ENCODE measurements at regions not wholly inside any gene's neighbourhood (a gene's known extent, or its start where the extent isn't known, plus 50 kb on each side); places are given as distances from the start of the nearest gene placed in this dataset.
"Not testable (repeated sequence)": the region's sequence is repeated elsewhere in the genome, so short reads cannot be mapped to it uniquely, and the experiment has no call there.

DNA sequence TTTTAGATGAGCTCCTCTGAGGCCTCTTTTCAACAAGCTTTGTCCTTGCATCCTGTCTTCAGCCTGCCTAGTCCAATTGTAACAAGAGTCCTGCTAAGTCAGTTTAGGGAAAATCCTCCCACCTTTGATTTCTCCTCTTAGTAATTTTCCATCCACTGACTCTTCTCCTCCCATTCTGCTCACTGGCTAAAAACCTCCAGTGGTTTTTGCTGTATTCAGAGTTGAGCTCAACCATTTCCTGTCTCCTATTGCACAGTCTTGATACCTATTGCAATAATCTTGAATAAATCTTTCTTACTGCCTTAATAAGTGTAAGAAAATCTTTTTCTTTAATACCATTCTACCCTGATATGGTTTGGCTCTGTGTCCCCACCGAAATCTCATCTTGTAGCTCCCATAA is 117.8 kb upstream of the ENPP6 start:
- intact Hi-C loops (cut with DNase I): no loop called here
- no peak overlapping the region for H3K27ac ChIP-seq

DNA sequence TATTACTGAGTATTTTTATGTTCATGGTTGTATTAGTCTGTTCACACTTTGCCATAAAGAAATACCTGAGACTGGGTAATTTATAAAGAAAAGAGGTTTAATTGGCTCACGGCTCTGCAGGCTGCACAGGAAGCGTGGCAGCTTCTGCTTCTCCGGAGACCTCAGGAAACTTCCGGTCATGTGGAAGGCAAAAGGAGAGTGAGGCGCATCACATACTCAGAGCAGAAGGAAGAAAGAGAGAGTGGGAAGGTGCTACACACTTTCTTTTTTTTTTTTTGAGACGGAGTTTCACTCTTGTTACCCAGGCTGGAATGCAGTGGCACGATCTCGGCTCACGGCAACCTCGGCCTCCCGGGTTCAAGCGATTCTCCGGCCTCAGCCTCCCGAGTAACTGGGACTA is 115.8 kb upstream of the ENPP6 start:
- intact Hi-C loops (cut with DNase I): not testable (repeated sequence)

More for the DNA sequence above, 117.8 kb upstream of the ENPP6 start:
- H3K4me1 ChIP-seq: peaks cover 10% of the 10 kb centered on the region
- no peak for DNase-seq
- H3K9me3 ChIP-seq: peaks cover 6% of the 10 kb centered on the region
- no peaks in the 10 kb centered on the region for H3K27me3 ChIP-seq
- ATAC-seq: no peak
- TF ChIP-seq CTCF (IDR thresholded peaks at IDR 0.05): no peak
- H3K4me3 ChIP-seq: no peak overlapping the region
- no peaks in the 10 kb centered on the region for H3K36me3 ChIP-seq

DNA sequence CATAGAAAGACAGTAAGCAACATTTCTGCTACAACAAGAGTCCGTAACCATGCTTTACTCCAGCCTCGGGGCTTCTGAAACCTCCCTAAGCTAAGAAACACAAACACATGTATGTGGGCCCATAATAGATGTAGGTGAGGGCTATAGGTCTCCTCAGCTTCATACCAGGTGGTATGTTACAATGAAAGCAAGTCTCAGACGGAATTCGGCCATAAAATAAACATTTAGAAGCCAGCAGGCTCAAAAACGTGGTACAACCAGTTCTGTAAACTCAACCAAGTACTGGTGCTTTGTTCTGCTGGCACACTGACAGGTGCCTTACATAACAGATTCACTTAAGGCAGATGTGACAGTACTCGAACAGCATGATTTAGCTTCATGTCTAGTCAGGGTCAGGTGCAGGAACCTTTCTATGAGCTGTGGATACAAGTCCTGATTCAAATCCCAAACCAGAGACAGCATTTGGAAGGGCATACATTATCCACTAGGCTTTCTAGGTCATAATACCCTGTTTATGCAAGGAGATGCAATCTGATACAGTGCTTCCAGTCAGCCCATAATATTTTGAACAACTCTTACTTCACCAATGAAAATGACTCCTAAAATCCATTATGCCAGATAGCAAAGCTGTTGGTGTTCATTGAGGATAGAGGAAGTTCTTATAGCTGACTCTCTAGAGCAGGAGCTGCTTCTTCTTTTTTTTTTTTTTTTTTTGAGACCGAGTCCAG is 113.8 kb upstream of the ENPP6 start:
- H3K36me3 ChIP-seq: no peaks in the 10 kb centered on the region
- H3K4me3 ChIP-seq: no peak overlapping the region
- intact Hi-C loops (cut with DNase I): no loop called here
- H3K27ac ChIP-seq: peak overlapping the region; percentile 81
- ATAC-seq (peak; percentile 71), DNase-seq (no peak)
- H3K27me3 ChIP-seq: no peaks in the 10 kb centered on the region
- H3K4me1 ChIP-seq: peaks cover 12% of the 10 kb centered on the region
- no peaks in the 10 kb centered on the region for H3K9me3 ChIP-seq
- TF ChIP-seq CTCF (IDR thresholded peaks at IDR 0.05): no peak

More for the DNA sequence above, 115.8 kb upstream of the ENPP6 start:
- not testable (repeated sequence) for H3K4me3 ChIP-seq, H3K27me3 ChIP-seq, H3K9me3 ChIP-seq, DNase-seq, H3K36me3 ChIP-seq, H3K27ac ChIP-seq
- peak; percentile 49 for ATAC-seq
- peaks cover 12% of the 10 kb centered on the region for H3K4me1 ChIP-seq

DNA sequence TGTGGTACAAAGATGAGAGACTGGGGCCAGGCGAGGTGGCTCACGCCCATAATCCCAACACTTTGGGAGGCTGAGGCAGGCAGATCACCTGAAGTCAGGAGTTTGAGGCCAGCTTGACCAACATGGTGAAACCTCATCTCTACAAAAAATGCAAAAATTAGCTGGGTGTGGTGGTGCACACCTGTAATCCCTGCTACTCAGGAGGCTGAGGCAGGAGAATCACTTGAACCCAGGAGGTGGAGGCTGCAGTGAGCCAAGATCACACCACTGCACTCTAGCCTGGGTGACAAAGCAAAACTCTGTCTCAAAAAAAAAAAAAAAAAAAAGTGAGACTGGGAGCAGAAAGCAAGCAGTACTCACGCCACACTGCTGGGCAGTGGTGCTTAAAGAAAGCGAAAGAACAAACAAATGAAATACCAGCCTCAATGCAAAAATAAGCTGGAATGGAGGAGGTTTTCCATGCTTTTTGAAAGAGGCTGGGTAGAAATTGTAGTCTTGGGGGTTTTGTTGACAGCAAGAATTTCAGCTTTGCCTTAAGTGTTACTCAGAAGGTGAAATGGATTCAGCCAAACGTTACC is 112.9 kb upstream of the ENPP6 start:
- H3K4me3 ChIP-seq; DNase-seq; intact Hi-C loops (cut with DNase I); H3K27me3 ChIP-seq; H3K36me3 ChIP-seq; H3K9me3 ChIP-seq: not testable (repeated sequence)
- ATAC-seq: peak; percentile 14
- Histone ChIP-seq H3K4me1 (peaks cover 12% of the 10 kb centered on the region), H3K27ac (peak overlapping the region; percentile 81)

DNA sequence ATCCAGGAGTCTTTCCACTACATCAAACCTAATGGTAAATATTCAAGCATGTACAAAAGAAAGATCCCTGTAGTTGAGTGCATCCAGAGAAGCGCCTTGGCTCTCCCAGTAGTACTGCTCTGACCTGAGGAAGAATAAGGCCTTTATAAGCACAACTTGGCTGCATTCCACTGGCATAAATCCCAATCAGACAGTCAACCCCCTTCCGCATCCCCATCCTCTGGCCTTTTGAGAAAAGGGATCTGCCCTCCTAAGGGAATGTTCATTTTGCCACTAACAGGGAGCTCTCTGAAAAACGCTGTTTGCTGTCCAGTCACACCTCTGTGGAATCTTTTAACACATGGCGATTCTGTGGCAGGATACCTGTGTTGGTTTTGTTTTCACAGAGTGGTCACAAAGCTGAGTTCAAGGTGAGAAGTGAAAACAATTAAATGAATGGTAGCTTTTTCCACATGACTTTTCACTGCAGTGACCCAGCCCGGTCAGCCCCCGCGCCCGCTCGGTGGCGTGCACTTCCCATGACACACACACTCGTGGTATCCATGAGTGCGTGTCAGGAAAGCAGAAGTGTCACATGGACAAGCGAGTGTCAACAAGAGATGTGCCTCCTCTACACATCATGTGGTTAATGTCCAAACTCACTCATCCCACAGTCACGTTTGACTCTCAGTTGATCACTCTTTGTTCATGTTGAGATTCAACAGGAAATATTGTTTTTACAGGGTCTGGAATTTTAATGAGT is 112.2 kb upstream of the ENPP6 start:
- Histone ChIP-seq H3K4me1 (peaks cover 12% of the 10 kb centered on the region), H3K27me3 (no peaks in the 10 kb centered on the region), H3K27ac (peak overlapping the region; percentile 81), H3K4me3 (no peak overlapping the region), H3K9me3 (no peaks in the 10 kb centered on the region), H3K36me3 (no peaks in the 10 kb centered on the region)
- ATAC-seq: peak; percentile 88
- TF ChIP-seq CTCF (IDR thresholded peaks at IDR 0.05): no peak
- intact Hi-C loops (cut with DNase I): no loop called here
- peak; percentile 84 for DNase-seq

DNA sequence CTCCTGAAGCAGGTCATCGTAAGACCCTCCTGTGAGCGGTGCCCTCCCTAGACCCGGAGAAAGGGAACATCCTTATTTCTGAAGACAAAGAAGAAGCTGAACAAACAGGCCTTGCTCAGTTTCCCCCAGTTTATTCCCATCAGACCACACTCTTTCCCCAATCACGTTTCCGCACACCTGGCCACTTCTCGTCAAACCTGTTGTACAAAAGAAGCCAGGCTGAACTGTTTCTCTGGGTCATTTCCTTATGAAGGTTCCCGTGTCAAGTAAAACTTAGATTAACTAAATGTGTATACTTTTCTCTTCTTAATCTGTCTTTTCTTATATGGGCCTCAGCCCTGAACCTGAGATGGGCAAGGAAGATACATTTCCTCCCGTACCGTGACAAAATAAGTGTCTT is 111.6 kb upstream of the ENPP6 start:
- no peak for ATAC-seq
- no peak overlapping the region for H3K4me3 ChIP-seq
- intact Hi-C loops (cut with DNase I): no loop called here
- no peak for TF ChIP-seq CTCF (IDR thresholded peaks at IDR 0.05)
- DNase-seq: no peak
- H3K9me3 ChIP-seq: no peaks in the 10 kb centered on the region
- no peaks in the 10 kb centered on the region for H3K36me3 ChIP-seq
- no peak overlapping the region for H3K27ac ChIP-seq
- H3K4me1 ChIP-seq: peaks cover 12% of the 10 kb centered on the region
- H3K27me3 ChIP-seq: no peaks in the 10 kb centered on the region

Measured in upper lobe of right lung (tissue), 1 donor.